Activated CD4-positive, alpha-beta T cell treated with anti-CD3 and anti-CD28 coated beads for 36 hours (primary cell): ENCODE measurements at regions not wholly inside any gene's neighbourhood (a gene's known extent, or its start where the extent isn't known, plus 50 kb on each side); places are given as distances from the start of the nearest gene placed in this dataset.

Experiments used
- ATAC-seq: fragments of 200-7000 bp; cut with Tn5 transposase; one replicate; pipeline ENCODE4 v1.10.0; 2021; ENCODE audit warnings: mild to moderate bottlenecking, moderate library complexity
- CTCF ChIA-PET: fragments of 350-600 bp; sonication (Branson Sonifier 250); formaldehyde crosslinking; loops from one replicate; lab custom pipeline; 2021; ENCODE audit warnings: antibody characterized with exemption; lab: Charles Lee
- POLR2A ChIA-PET: fragments of 350-600 bp; sonication (Branson Sonifier 250); formaldehyde crosslinking; loops from one replicate; lab custom pipeline; 2021; ENCODE audit warnings: antibody characterized with exemption, inconsistent platforms; lab: Charles Lee
- DNase-seq: peaks from one replicate; pipeline ENCODE4 v3.0.0-alpha.2; 2020
- H3K27ac Mint-ChIP-seq: one replicate; pipeline ENCODE4 v1.8.0; 2021; ENCODE audit warnings: mixed read lengths
- H3K27me3 Mint-ChIP-seq: one replicate; pipeline ENCODE4 v1.8.0; 2021; ENCODE audit warnings: mixed read lengths
- H3K36me3 Mint-ChIP-seq: one replicate; pipeline ENCODE4 v1.8.0; 2021; ENCODE audit warnings: low read depth, mixed read lengths
- H3K4me1 Mint-ChIP-seq: one replicate; pipeline ENCODE4 v1.8.0; 2021; ENCODE audit warnings: mixed read lengths
- H3K4me3 Mint-ChIP-seq: one replicate; pipeline ENCODE4 v1.8.0; 2021; ENCODE audit warnings: mild to moderate bottlenecking, moderate library complexity, mixed read lengths
- H3K9me3 Mint-ChIP-seq: one replicate; pipeline ENCODE4 v1.8.0; 2021; ENCODE audit warnings: low read depth, mixed read lengths
- intact Hi-C, 2 experiments: fragments of 100-400 bp; cut with DNase I in 1 of 2; cut with micrococcal nuclease in 1 of 2; formaldehyde crosslinking; loops; one replicate each; pipeline versions ENCODE4 v1.14.2 to v1.15.1; 2022 to 2024; cut with DNase I, micrococcal nuclease

- no peak for DNase-seq
- no peaks in the 10 kb centered on the region for H3K36me3 Mint-ChIP-seq
- ChIA-PET CTCF (no interaction called here), POLR2A (no interaction called here)
- H3K27me3 Mint-ChIP-seq, result no peaks in the 10 kb centered on the region
- no peaks in the 10 kb centered on the region for H3K4me1 Mint-ChIP-seq
- H3K4me3 Mint-ChIP-seq, result no peak overlapping the region
- intact Hi-C loops, result no loop called here
- H3K27ac Mint-ChIP-seq, result no peak overlapping the region
- ATAC-seq, result no peak
- no peaks in the 10 kb centered on the region for H3K9me3 Mint-ChIP-seq
These were observed 50.9 kb downstream of the TNP1 start for GRCh38 chr2:216808805-216809425.

DNA sequence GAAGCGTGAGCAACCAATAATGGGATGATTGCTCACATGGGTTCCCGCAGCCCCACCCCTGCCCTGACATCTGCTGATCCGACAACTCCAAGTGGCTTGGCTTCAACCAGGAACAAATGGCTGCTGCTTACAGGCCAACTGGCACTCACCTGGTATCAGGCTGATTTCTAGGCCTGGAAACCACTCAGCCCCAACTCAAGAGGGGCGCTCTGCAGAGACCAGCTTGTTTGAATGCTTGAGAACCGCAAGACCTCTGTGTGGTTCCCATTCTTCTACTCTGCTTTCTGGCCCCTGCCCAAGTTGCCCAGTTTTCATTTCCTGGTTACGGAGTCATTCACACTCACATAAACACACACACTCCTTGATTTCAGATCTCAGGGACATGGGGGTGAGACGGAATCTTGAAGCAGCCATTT lies 52.0 kb downstream of the TNP1 start:
- DNase-seq (no peak), ATAC-seq (no peak)
- H3K27ac Mint-ChIP-seq, result no peak overlapping the region
- no peaks in the 10 kb centered on the region for H3K9me3 Mint-ChIP-seq
- H3K27me3 Mint-ChIP-seq, result no peaks in the 10 kb centered on the region
- no peak overlapping the region for H3K4me3 Mint-ChIP-seq
- no peaks in the 10 kb centered on the region for H3K36me3 Mint-ChIP-seq
- intact Hi-C loops, result no loop called here
- ChIA-PET POLR2A (no interaction called here), CTCF (no interaction called here)
- no peaks in the 10 kb centered on the region for H3K4me1 Mint-ChIP-seq

DNA sequence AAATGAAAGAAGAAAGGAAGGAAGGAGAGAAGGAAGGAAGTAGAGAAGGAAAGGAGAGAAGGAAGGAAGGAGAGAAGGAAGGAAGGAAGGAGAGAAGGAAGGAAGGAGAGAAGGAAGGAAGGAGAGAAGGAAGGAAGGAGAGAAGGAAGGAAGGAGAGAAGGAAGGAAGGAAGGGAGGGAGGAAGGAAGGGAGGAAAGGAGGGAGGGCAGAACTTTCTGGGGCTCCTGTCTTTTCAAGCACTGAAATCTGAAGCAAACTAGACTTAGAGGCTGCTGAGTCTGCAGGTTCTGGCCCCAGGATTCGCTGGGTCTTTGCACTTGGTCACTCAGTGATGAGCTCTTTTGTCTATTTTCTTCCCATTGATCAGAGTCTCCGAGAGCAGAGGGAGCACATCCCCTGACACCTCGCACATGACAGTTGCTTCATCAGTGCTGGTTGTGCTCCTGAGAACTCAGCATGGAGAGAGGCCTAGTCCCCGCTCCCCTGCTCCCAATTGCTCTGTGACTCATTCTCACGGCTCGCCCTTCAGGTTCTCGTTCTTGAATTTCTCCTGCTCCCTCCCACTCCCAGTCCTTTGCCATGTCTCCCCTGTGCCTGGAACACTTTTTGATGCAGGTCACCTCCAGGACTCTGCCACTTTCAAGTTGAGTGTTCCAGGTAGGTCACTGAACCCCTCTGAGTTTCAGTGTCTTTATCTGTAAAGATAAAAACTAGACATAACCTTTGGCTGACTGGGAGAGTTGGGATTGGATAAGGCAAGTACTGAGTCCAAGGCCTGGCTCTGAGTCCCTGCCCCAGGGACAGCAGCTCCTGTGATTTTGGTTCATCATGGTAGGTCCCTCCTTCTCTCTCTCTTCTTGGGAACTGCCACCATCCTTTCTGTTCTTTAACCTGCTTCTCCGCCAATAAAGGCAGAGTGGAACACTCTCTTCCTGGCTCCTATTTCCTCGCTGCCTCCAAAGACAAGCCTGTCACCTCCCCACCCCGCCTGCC lies 55.2 kb downstream of the TNP1 start:
- Mint-ChIP-seq H3K27ac (no peak overlapping the region), H3K9me3 (no peaks in the 10 kb centered on the region), H3K4me3 (no peak overlapping the region), H3K27me3 (no peaks in the 10 kb centered on the region), H3K36me3 (no peaks in the 10 kb centered on the region), H3K4me1 (peaks cover 2% of the 10 kb centered on the region)
- ChIA-PET CTCF (interaction anchor here (0.5 kb wide), 1 partner anchor 706 kb away, joined by 4 read pairs; no protein-coding TSS in a partner anchor), POLR2A (no interaction called here)
- DNase-seq (no peak), ATAC-seq (no peak)
- intact Hi-C loops, result no loop called here

DNA sequence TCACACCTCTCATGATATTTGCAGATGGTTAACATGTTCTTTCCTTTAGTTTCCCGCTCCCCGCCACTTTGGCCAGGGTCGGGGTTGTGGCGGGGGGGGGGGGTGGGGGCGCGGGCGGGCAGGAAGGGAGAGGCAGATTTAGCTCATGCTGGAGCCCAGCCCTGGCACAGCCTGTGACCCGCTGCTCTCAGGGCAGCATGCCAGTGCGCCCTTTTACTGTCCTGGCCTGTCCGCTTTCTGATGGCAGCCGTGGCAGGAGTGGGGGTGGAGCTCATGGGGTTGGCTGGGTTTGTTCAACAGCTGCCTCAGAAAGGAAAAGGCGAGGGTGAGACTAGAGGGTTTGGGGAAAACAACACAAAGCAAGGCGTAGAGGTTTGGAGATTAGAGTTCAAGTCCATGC lies 56.1 kb downstream of the TNP1 start:
- Mint-ChIP-seq H3K4me3 (no peak overlapping the region), H3K36me3 (no peaks in the 10 kb centered on the region), H3K27me3 (no peaks in the 10 kb centered on the region), H3K4me1 (peaks cover 2% of the 10 kb centered on the region), H3K9me3 (no peaks in the 10 kb centered on the region), H3K27ac (no peak overlapping the region)
- DNase-seq, result no peak
- no peak for ATAC-seq
- intact Hi-C loops, result no loop called here
- ChIA-PET CTCF (no interaction called here), POLR2A (no interaction called here)

DNA sequence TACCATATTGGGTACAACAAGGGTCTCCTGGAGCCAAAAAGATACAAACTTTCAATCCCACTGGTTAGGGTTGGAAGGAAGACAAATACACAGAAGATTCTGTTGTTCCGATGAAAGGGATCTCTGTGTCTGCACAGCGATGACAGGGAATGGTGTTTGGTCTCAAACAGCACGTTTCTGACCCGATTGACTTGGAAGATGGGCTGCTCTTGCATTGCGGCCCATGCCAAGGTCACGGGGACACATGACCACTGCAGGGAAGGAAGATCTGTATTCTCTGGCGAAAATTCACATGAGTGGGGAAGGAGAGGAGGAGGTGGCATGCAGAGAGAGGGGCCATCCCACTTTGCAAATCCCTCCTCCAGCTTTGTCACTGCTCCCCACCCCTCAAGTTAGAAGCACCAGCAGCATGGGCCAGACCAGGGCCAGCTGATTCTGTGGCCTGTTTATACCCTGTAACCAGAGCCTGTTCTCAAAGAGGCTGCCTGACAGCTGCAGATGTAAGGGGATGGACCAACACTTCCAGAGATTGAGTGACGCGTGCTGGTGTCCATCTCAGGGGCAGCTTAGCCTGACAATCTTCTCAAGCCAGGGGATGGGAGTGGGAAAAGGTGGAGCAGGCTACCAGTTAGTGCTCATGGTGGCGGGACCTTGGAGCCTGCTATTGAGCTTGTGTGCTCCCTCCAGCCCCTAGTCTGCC lies 57.2 kb downstream of the TNP1 start:
- H3K36me3 Mint-ChIP-seq, result no peaks in the 10 kb centered on the region
- ChIA-PET POLR2A (no interaction called here), CTCF (interaction anchor here (0.7 kb wide), 1 partner anchor 129 kb away, joined by 3 read pairs; no protein-coding TSS in a partner anchor)
- H3K9me3 Mint-ChIP-seq, result no peaks in the 10 kb centered on the region
- no peaks in the 10 kb centered on the region for H3K27me3 Mint-ChIP-seq
- H3K4me1 Mint-ChIP-seq, result peaks cover 2% of the 10 kb centered on the region
- no peak overlapping the region for H3K4me3 Mint-ChIP-seq
- DNase-seq (no peak), ATAC-seq (no peak)
- intact Hi-C loops, result no loop called here
- no peak overlapping the region for H3K27ac Mint-ChIP-seq

DNA sequence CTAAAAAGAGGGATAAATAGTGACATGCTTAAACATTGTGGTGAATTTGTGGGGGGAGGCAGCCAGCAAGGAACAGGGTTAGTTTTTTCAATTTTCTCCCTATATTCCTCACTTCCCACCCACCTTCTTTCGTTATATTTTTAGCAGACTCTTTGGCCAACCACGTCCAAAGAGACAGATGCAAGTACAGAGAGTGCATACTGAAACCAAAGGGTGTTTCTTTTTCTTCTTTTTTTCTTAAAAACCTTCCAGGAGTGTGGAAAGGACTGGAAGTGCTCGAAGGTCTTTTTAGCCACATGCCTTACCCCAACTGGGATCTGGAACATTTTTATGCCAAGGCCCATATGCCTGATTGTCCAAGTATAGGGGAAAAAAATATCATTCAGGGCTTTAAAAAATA lies 59.0 kb downstream of the TNP1 start:
- H3K27me3 Mint-ChIP-seq, result no peaks in the 10 kb centered on the region
- CTCF ChIA-PET, result interaction anchor here (1.1 to 1.5 kb wide), 2 partner anchors 11 to 989 kb away, joined by 3 read pairs; no protein-coding TSS in a partner anchor

GRCh38 chr2:216799873-216800431 lies 59.9 kb downstream of the TNP1 start:
- H3K4me3 Mint-ChIP-seq, result no peak overlapping the region
- no peaks in the 10 kb centered on the region for H3K27me3 Mint-ChIP-seq
- no peak overlapping the region for H3K27ac Mint-ChIP-seq
- ChIA-PET CTCF (no interaction called here), POLR2A (no interaction called here)
- ATAC-seq, result no peak
- peaks cover 2% of the 10 kb centered on the region for H3K4me1 Mint-ChIP-seq
- H3K9me3 Mint-ChIP-seq, result no peaks in the 10 kb centered on the region
- H3K36me3 Mint-ChIP-seq, result no peaks in the 10 kb centered on the region
- intact Hi-C loops, result no loop called here
- no peak for DNase-seq

More for the DNA sequence above, 59.0 kb downstream of the TNP1 start:
- Mint-ChIP-seq H3K27ac (no peak overlapping the region), H3K36me3 (no peaks in the 10 kb centered on the region), H3K4me3 (no peak overlapping the region), H3K9me3 (no peaks in the 10 kb centered on the region), H3K4me1 (peaks cover 2% of the 10 kb centered on the region)
- DNase-seq, result no peak
- intact Hi-C loops, result no loop called here
- ATAC-seq, result no peak
- POLR2A ChIA-PET, result no interaction called here

GRCh38 chr2:216796115-216796840 lies 63.6 kb downstream of the TNP1 start:
- no peak for ATAC-seq
- CTCF ChIA-PET, result interaction anchor here (0.7 to 0.8 kb wide), 2 partner anchors 55 to 106 kb away, joined by 3 read pairs; no protein-coding TSS in a partner anchor
- no peak overlapping the region for H3K4me3 Mint-ChIP-seq
- H3K27ac Mint-ChIP-seq, result no peak overlapping the region
- POLR2A ChIA-PET, result no interaction called here
- H3K4me1 Mint-ChIP-seq, result peaks cover under 1% of the 10 kb centered on the region
- intact Hi-C loops, result no loop called here
- H3K36me3 Mint-ChIP-seq, result no peaks in the 10 kb centered on the region
- H3K9me3 Mint-ChIP-seq, result no peaks in the 10 kb centered on the region
- DNase-seq, result no peak
- no peaks in the 10 kb centered on the region for H3K27me3 Mint-ChIP-seq

DNA sequence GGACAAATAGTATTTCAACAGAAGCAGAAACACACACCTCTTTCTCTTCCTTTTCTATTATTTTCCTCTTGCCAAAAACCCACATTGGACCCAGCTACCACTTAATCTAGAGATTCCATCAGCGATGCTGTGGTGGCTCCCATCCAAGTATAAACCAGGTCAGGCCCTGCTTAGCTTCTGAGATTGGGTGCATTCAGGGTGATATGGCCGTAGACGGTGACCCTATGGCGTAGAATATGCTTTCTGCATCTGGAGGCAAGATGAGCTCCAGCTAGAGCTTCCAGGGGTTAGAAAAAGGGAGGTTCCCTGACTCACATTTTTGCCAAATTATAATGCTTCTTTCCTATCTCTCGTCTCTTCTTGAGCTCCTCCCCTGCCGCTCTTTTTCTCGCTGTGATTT lies 66.5 kb downstream of the TNP1 start:
- Mint-ChIP-seq H3K9me3 (no peaks in the 10 kb centered on the region), H3K4me1 (no peaks in the 10 kb centered on the region), H3K4me3 (no peak overlapping the region), H3K36me3 (no peaks in the 10 kb centered on the region), H3K27ac (no peak overlapping the region), H3K27me3 (no peaks in the 10 kb centered on the region)
- CTCF ChIA-PET, result interaction anchor here (0.6 kb wide), 1 partner anchor 922 kb away, joined by 3 read pairs; no protein-coding TSS in a partner anchor
- no peak for ATAC-seq
- POLR2A ChIA-PET, result no interaction called here
- DNase-seq, result no peak
- intact Hi-C loops, result no loop called here

DNA sequence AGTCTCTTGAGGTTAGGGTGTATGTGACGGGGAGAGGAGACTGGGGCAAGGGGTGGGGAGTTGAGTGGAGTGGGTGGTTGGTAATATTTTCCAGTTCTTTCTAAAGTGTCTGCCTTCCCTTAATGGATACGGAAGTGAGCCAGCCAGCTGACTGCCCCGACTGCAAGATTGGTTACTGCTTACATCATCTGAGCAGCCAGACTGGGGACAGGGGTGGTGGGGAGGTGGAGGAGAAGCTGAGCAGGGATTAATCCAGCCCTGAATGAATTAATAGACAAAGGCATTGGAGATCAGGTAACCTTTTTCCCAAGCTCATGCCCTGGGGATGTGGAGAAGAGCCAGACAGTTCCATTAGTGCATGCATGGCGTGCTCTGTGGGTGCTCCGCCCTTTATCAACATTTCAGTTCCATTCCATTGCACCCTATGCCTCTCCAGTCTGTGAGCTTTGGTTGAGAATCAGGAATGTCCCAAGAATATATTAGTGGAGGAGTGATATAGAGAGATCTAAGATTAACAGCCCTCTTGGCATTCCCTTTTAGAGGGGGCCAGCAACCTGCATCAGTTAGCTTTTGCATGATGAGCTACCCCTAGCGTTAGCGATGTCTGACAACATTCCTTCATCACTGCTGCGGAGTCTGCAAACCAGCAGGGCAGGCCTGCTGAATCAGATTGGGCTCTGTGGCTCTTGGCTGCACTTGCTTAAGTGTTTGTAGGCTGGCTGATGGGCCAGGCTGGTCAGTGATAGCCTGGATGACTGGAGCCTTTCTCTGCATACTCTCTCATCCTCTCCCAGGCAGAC lies 67.4 kb downstream of the TNP1 start:
- H3K27me3 Mint-ChIP-seq, result no peaks in the 10 kb centered on the region
- ATAC-seq, result no peak
- H3K36me3 Mint-ChIP-seq, result no peaks in the 10 kb centered on the region
- POLR2A ChIA-PET, result no interaction called here
- CTCF ChIA-PET, result no interaction called here
- no peak overlapping the region for H3K4me3 Mint-ChIP-seq
- intact Hi-C loops, result no loop called here
- no peak overlapping the region for H3K27ac Mint-ChIP-seq
- H3K4me1 Mint-ChIP-seq, result no peaks in the 10 kb centered on the region
- no peak for DNase-seq
- no peaks in the 10 kb centered on the region for H3K9me3 Mint-ChIP-seq
